ENCODE measurements at regions not wholly inside any gene's neighbourhood (a gene's known extent, or its start where the extent isn't known, plus 50 kb on each side); places are given as distances from the start of the nearest gene placed in this dataset.

DNA sequence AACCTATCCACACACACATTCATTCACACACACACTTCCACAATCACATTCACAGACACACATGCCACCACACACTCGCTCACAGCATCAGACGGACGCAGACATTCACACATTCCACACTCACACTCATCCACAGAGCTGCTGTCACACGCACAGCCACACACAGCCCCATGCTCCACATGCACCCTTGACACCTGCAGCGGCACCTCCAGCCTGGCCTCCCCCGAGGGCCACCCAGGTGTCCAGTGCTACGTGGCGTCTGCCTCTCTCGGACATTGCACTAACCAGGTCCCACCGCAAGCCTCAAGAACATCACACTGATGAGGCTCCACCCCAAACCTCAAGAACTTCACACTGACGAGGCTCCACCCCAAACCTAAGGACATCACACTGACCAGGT is 155.2 kb downstream of the RBFOX3 start:
- ChIA-PET POLR2A (no interaction called here), CTCF (no interaction called here)
- H3K36me3 Mint-ChIP-seq, result no peaks in the 10 kb centered on the region
- no peaks in the 10 kb centered on the region for H3K9me3 Mint-ChIP-seq
- TF ChIP-seq EMX1 (CRISPR knock-in tag; IDR thresholded peaks at IDR 0.05) (no peak), SOX15 (CRISPR knock-in tag; IDR thresholded peaks at IDR 0.05) (no peak), GTF2I (CRISPR knock-in tag; conservative IDR thresholded peaks at IDR 0.05) (no peak), NR3C1 (CRISPR knock-in tag; conservative IDR thresholded peaks at IDR 0.05; ENCODE audit: low read depth) (no peak)
- TF ChIP-seq, protein P1, sequence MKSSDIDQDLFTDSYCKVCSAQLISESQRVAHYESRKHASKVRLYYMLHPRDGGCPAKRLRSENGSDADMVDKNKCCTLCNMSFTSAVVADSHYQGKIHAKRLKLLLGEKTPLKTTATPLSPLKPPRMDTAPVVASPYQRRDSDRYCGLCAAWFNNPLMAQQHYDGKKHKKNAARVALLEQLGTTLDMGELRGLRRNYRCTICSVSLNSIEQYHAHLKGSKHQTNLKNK (CRISPR knock-in tag; IDR thresholded peaks at IDR 0.05), result no peak
- TF ChIP-seq, protein P2, sequence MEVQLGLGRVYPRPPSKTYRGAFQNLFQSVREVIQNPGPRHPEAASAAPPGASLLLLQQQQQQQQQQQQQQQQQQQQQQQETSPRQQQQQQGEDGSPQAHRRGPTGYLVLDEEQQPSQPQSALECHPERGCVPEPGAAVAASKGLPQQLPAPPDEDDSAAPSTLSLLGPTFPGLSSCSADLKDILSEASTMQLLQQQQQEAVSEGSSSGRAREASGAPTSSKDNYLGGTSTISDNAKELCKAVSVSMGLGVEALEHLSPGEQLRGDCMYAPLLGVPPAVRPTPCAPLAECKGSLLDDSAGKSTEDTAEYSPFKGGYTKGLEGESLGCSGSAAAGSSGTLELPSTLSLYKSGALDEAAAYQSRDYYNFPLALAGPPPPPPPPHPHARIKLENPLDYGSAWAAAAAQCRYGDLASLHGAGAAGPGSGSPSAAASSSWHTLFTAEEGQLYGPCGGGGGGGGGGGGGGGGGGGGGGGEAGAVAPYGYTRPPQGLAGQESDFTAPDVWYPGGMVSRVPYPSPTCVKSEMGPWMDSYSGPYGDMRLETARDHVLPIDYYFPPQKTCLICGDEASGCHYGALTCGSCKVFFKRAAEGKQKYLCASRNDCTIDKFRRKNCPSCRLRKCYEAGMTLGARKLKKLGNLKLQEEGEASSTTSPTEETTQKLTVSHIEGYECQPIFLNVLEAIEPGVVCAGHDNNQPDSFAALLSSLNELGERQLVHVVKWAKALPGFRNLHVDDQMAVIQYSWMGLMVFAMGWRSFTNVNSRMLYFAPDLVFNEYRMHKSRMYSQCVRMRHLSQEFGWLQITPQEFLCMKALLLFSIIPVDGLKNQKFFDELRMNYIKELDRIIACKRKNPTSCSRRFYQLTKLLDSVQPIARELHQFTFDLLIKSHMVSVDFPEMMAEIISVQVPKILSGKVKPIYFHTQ (CRISPR knock-in tag; IDR thresholded peaks at IDR 0.05), result no peak
- TF ChIP-seq, protein P3, sequence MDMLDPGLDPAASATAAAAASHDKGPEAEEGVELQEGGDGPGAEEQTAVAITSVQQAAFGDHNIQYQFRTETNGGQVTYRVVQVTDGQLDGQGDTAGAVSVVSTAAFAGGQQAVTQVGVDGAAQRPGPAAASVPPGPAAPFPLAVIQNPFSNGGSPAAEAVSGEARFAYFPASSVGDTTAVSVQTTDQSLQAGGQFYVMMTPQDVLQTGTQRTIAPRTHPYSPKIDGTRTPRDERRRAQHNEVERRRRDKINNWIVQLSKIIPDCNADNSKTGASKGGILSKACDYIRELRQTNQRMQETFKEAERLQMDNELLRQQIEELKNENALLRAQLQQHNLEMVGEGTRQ (CRISPR knock-in tag; IDR thresholded peaks at IDR 0.05), result no peak
- TF ChIP-seq, protein P4, sequence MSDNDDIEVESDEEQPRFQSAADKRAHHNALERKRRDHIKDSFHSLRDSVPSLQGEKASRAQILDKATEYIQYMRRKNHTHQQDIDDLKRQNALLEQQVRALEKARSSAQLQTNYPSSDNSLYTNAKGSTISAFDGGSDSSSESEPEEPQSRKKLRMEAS (CRISPR knock-in tag; IDR thresholded peaks at IDR 0.05), result no peak
- H3K4me1 Mint-ChIP-seq, result no peaks in the 10 kb centered on the region
- H3K27ac Mint-ChIP-seq, result no peak overlapping the region; the same call in 1 of the 2 replicates
- H3K4me3 Mint-ChIP-seq, result no peak overlapping the region
- H3K27me3 Mint-ChIP-seq (ENCODE audit: low read depth), result no peaks in the 10 kb centered on the region
- DNase-seq (ENCODE audit: low spot score) (no peak), ATAC-seq (no peak)

DNA sequence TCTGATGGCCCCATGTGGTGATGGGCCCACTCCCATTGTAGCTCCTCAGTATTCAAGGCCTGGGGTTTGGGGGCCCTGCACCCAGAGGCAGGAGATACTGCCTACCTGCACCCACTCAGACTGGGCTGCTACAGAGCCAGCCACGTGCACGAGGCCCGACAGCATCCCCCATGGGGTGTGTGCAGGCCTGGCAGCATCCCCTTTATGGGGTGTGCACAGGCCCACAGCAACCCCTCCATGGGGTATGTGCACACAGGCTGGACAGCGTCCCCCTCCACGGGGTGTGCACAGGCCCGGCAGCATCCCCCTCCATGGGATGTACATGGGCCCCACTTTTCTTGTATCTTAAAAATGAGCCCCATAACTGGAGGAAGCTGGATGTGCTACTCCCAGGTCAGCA is 156.0 kb downstream of the RBFOX3 start:
- ATAC-seq (no peak), DNase-seq (ENCODE audit: low spot score) (no peak)
- Mint-ChIP-seq H3K27me3 (ENCODE audit: low read depth) (no peaks in the 10 kb centered on the region), H3K9me3 (no peaks in the 10 kb centered on the region), H3K4me1 (no peaks in the 10 kb centered on the region), H3K36me3 (no peaks in the 10 kb centered on the region), H3K4me3 (no peak overlapping the region), H3K27ac (no peak overlapping the region)
- ChIA-PET POLR2A (no interaction called here), CTCF (no interaction called here)
- TF ChIP-seq, protein P5, sequence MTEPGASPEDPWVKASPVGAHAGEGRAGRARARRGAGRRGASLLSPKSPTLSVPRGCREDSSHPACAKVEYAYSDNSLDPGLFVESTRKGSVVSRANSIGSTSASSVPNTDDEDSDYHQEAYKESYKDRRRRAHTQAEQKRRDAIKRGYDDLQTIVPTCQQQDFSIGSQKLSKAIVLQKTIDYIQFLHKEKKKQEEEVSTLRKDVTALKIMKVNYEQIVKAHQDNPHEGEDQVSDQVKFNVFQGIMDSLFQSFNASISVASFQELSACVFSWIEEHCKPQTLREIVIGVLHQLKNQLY (CRISPR knock-in tag; IDR thresholded peaks at IDR 0.05), result no peak

DNA sequence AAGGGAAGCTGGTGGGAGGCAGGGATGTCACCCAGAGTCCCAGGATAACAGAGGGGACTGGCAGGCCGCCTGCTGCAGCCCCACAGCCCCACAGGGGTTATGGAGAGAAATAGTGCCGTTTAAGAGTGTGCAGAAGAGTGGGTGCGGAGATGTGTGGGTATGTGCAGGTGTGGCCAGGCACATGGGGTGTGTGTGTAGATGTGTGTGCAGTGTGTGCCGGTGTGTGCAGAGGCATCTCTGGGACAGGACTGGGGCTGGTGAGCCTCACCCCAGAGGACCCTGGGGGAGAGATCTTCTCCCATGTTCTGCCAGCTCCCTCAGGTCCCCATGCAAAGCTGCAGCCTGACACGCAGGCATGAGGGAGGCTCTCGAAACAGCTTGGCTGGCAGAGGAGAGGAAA is 157.4 kb downstream of the RBFOX3 start:
- ChIA-PET POLR2A (no interaction called here), CTCF (no interaction called here)
- Mint-ChIP-seq H3K4me1 (no peaks in the 10 kb centered on the region), H3K4me3 (no peak overlapping the region), H3K36me3 (no peaks in the 10 kb centered on the region), H3K27me3 (ENCODE audit: low read depth) (no peaks in the 10 kb centered on the region), H3K9me3 (no peaks in the 10 kb centered on the region), H3K27ac (no peak overlapping the region)
- ATAC-seq (no peak), DNase-seq (ENCODE audit: low spot score) (no peak)
- no peak for TF ChIP-seq GRHL2 (CRISPR knock-in tag; IDR thresholded peaks at IDR 0.05; ENCODE audit: insufficient replicate concordance, severe bottlenecking)

DNA sequence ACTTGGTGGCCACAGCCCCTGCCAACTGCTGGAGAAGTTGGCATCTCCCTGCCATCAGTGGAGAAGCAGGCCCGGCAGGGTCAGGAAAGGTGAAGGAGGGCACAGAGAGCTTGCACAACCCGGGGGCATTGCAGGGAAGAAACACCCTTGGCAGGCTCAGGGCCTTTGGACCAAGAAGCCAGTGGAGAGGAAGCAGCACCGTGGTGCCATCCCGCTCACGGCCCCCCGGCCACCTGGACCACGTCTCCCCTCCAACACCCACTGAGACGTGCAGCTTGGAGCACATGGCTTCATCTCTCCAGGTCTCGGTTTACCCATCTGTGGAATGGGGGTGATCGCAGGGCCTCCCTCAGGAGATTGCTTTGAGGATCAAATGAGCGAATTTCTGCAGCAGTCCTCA is 158.1 kb downstream of the RBFOX3 start:
- H3K27me3 Mint-ChIP-seq (ENCODE audit: low read depth), result no peaks in the 10 kb centered on the region
- ATAC-seq (no peak), DNase-seq (ENCODE audit: low spot score) (no peak)
- H3K4me1 Mint-ChIP-seq, result no peaks in the 10 kb centered on the region
- H3K36me3 Mint-ChIP-seq, result peaks cover 3% of the 10 kb centered on the region
- H3K9me3 Mint-ChIP-seq, result peaks cover 5% of the 10 kb centered on the region
- H3K27ac Mint-ChIP-seq, result no peak overlapping the region
- H3K4me3 Mint-ChIP-seq, result no peak overlapping the region
- POLR2A ChIA-PET, result no interaction called here
- CTCF ChIA-PET, result no interaction called here
- TF ChIP-seq, protein P6, sequence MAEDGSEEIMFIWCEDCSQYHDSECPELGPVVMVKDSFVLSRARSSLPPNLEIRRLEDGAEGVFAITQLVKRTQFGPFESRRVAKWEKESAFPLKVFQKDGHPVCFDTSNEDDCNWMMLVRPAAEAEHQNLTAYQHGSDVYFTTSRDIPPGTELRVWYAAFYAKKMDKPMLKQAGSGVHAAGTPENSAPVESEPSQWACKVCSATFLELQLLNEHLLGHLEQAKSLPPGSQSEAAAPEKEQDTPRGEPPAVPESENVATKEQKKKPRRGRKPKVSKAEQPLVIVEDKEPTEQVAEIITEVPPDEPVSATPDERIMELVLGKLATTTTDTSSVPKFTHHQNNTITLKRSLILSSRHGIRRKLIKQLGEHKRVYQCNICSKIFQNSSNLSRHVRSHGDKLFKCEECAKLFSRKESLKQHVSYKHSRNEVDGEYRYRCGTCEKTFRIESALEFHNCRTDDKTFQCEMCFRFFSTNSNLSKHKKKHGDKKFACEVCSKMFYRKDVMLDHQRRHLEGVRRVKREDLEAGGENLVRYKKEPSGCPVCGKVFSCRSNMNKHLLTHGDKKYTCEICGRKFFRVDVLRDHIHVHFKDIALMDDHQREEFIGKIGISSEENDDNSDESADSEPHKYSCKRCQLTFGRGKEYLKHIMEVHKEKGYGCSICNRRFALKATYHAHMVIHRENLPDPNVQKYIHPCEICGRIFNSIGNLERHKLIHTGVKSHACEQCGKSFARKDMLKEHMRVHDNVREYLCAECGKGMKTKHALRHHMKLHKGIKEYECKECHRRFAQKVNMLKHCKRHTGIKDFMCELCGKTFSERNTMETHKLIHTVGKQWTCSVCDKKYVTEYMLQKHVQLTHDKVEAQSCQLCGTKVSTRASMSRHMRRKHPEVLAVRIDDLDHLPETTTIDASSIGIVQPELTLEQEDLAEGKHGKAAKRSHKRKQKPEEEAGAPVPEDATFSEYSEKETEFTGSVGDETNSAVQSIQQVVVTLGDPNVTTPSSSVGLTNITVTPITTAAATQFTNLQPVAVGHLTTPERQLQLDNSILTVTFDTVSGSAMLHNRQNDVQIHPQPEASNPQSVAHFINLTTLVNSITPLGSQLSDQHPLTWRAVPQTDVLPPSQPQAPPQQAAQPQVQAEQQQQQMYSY (CRISPR knock-in tag; IDR thresholded peaks at IDR 0.05), result no peak
- TF ChIP-seq, protein P7, sequence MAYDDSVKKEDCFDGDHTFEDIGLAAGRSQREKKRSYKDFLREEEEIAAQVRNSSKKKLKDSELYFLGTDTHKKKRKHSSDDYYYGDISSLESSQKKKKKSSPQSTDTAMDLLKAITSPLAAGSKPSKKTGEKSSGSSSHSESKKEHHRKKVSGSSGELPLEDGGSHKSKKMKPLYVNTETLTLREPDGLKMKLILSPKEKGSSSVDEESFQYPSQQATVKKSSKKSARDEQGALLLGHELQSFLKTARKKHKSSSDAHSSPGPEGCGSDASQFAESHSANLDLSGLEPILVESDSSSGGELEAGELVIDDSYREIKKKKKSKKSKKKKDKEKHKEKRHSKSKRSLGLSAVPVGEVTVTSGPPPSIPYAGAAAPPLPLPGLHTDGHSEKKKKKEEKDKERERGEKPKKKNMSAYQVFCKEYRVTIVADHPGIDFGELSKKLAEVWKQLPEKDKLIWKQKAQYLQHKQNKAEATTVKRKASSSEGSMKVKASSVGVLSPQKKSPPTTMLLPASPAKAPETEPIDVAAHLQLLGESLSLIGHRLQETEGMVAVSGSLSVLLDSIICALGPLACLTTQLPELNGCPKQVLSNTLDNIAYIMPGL (CRISPR knock-in tag; IDR thresholded peaks at IDR 0.05), result no peak
- TF ChIP-seq, protein P8, sequence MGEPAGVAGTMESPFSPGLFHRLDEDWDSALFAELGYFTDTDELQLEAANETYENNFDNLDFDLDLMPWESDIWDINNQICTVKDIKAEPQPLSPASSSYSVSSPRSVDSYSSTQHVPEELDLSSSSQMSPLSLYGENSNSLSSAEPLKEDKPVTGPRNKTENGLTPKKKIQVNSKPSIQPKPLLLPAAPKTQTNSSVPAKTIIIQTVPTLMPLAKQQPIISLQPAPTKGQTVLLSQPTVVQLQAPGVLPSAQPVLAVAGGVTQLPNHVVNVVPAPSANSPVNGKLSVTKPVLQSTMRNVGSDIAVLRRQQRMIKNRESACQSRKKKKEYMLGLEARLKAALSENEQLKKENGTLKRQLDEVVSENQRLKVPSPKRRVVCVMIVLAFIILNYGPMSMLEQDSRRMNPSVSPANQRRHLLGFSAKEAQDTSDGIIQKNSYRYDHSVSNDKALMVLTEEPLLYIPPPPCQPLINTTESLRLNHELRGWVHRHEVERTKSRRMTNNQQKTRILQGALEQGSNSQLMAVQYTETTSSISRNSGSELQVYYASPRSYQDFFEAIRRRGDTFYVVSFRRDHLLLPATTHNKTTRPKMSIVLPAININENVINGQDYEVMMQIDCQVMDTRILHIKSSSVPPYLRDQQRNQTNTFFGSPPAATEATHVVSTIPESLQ (CRISPR knock-in tag; IDR thresholded peaks at IDR 0.05), result no peak
- TF ChIP-seq ZNF219 (CRISPR knock-in tag; IDR thresholded peaks at IDR 0.05; ENCODE audit: borderline replicate concordance) (no peak), ELF4 (CRISPR knock-in tag; IDR thresholded peaks at IDR 0.05; ENCODE audit: low read depth) (no peak), FOXP1 (CRISPR knock-in tag; IDR thresholded peaks at IDR 0.05; ENCODE audit: borderline replicate concordance) (no peak)
- TF ChIP-seq, protein P4 (CRISPR knock-in tag; IDR thresholded peaks at IDR 0.05), result no peak

Data from WTC11 (cell line).